ENCODE measurements at regions not wholly inside any gene's neighbourhood (a gene's known extent, or its start where the extent isn't known, plus 50 kb on each side); places are given as distances from the start of the nearest gene placed in this dataset.

DNA sequence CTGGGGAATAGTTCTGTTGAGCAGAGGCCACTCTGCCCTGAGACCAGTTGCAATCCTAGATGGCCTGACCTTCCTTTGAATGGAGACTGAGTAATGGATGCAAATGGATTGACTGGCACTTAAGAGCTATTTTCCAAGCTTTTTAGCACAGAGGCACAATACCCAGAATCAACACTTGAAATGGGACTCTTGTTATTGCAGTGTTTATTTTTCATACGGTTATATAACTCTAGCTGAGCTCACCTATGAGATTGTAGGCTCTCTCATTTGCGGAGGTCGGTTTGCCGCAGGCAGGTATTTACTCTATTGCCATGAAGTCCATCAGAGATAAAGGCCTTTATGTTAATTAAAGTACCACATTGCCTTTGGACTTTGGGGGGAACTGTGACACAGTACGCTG is 422.3 kb upstream of the CELF4 start:
- intact Hi-C loops (cut with micrococcal nuclease; ENCODE audit: unreplicated experiment), result no loop called here
- Histone ChIP-seq H3K36me3 (ENCODE audit: insufficient read depth, low read length) (no peaks in the 10 kb centered on the region), H3K27ac (ENCODE audit: low read depth, low read length, poor library complexity, severe bottlenecking) (no peak overlapping the region), H3K79me2 (ENCODE audit: insufficient read depth, low read depth, low read length) (no peaks in the 10 kb centered on the region), H2AFZ (ENCODE audit: low read length) (no peak overlapping the region), H3K4me3 (ENCODE audit: low read depth, low read length, poor library complexity, severe bottlenecking) (no peak overlapping the region), H3K4me1 (ENCODE audit: insufficient read depth, low read length, poor library complexity, severe bottlenecking) (no peaks in the 10 kb centered on the region), H3K9me2 (ENCODE audit: insufficient read depth, low read length) (no peaks in the 10 kb centered on the region), H3K4me2 (ENCODE audit: low read length) (no peak overlapping the region), H4K20me1 (ENCODE audit: insufficient read depth, low read length) (no peaks in the 10 kb centered on the region), H3K9me3 (ENCODE audit: low read length) (no peaks in the 10 kb centered on the region)
- ChIA-PET POLR2A (no interaction called here), CTCF (ENCODE audit: unreplicated experiment) (no interaction called here)
- BruUV-seq (replicated peaks), result no TSS peak
- no peak for DNase-seq (ENCODE audit: low spot score)
- TF ChIP-seq, protein P1, sequence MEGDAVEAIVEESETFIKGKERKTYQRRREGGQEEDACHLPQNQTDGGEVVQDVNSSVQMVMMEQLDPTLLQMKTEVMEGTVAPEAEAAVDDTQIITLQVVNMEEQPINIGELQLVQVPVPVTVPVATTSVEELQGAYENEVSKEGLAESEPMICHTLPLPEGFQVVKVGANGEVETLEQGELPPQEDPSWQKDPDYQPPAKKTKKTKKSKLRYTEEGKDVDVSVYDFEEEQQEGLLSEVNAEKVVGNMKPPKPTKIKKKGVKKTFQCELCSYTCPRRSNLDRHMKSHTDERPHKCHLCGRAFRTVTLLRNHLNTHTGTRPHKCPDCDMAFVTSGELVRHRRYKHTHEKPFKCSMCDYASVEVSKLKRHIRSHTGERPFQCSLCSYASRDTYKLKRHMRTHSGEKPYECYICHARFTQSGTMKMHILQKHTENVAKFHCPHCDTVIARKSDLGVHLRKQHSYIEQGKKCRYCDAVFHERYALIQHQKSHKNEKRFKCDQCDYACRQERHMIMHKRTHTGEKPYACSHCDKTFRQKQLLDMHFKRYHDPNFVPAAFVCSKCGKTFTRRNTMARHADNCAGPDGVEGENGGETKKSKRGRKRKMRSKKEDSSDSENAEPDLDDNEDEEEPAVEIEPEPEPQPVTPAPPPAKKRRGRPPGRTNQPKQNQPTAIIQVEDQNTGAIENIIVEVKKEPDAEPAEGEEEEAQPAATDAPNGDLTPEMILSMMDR (conservative IDR thresholded peaks at IDR 0.05; ENCODE audit: low read length), result no peak
- no peak for TF ChIP-seq EZH2phosphoT487 (IDR thresholded peaks at IDR 0.05; ENCODE audit: borderline replicate concordance, low read depth, low read length)

DNA sequence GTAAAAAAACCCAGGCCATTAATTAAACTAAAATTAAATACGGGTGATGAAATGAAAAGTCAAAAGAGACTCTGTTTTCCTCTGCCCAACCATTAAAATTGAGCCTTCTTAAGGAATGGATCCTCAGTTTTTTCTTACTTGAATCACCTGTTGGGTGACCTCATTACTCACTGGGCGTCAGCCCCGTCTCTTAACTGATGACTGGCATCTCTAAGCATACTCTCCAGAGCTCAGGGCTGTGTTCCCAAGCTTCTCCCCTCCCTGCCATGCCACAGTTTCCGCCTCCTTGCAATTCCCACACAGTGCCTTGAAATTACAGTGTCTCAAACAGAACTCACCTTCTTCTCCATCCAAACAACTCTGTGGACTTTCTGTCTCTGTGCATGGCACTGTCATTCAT is 421.1 kb upstream of the CELF4 start:
- Histone ChIP-seq H3K9me3 (ENCODE audit: low read length) (no peaks in the 10 kb centered on the region), H3K9me2 (ENCODE audit: insufficient read depth, low read length) (no peaks in the 10 kb centered on the region), H2AFZ (ENCODE audit: low read length) (no peak overlapping the region), H3K27ac (ENCODE audit: low read depth, low read length, poor library complexity, severe bottlenecking) (no peak overlapping the region), H3K4me3 (ENCODE audit: low read depth, low read length, poor library complexity, severe bottlenecking) (no peak overlapping the region), H4K20me1 (ENCODE audit: insufficient read depth, low read length) (no peaks in the 10 kb centered on the region), H3K4me1 (ENCODE audit: insufficient read depth, low read length, poor library complexity, severe bottlenecking) (no peaks in the 10 kb centered on the region), H3K79me2 (ENCODE audit: insufficient read depth, low read depth, low read length) (no peaks in the 10 kb centered on the region), H3K36me3 (ENCODE audit: insufficient read depth, low read length) (no peaks in the 10 kb centered on the region), H3K4me2 (ENCODE audit: low read length) (no peak overlapping the region)
- DNase-seq (ENCODE audit: low spot score), result no peak
- BruUV-seq (replicated peaks), result no TSS peak
- TF ChIP-seq, protein P1 (conservative IDR thresholded peaks at IDR 0.05; ENCODE audit: low read length), result no peak
- TF ChIP-seq EZH2phosphoT487 (IDR thresholded peaks at IDR 0.05; ENCODE audit: borderline replicate concordance, low read depth, low read length), result no peak
- CTCF ChIA-PET (ENCODE audit: unreplicated experiment), result no interaction called here
- POLR2A ChIA-PET, result no interaction called here
- intact Hi-C loops (cut with micrococcal nuclease; ENCODE audit: unreplicated experiment), result no loop called here

DNA sequence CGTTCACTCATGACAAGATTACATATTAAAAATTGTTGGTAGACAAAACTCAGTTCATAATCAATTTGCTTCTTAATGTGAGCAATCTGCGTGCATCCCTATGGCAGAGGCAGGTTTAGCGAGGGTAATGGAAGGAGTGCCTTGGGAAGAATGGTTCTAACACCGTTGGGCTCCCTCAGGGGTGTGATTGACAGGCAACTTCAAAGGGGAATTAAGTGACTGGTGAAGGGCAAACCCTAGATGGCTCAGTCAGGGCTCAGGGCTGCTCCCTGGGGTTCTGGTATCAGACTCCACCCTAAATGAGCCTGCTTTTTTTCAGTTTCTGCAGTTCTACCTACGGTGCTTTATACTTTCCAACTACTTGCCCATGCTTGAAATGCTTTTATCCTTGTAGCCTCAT is 419.5 kb upstream of the CELF4 start:
- no peaks in the 10 kb centered on the region for H4K20me1 ChIP-seq (ENCODE audit: insufficient read depth, low read length)
- H3K4me1 ChIP-seq (ENCODE audit: insufficient read depth, low read length, poor library complexity, severe bottlenecking), result no peaks in the 10 kb centered on the region
- H3K79me2 ChIP-seq (ENCODE audit: insufficient read depth, low read depth, low read length), result no peaks in the 10 kb centered on the region
- ChIA-PET CTCF (ENCODE audit: unreplicated experiment) (no interaction called here), POLR2A (interaction anchor here (0.6 kb wide), 1 partner anchor 28 kb away, joined by 3 read pairs; no protein-coding TSS in a partner anchor)
- no peak overlapping the region for H3K27ac ChIP-seq (ENCODE audit: low read depth, low read length, poor library complexity, severe bottlenecking)
- no peak overlapping the region for H3K4me3 ChIP-seq (ENCODE audit: low read depth, low read length, poor library complexity, severe bottlenecking)
- no peak overlapping the region for H3K4me2 ChIP-seq (ENCODE audit: low read length)
- no peaks in the 10 kb centered on the region for H3K9me3 ChIP-seq (ENCODE audit: low read length)
- BruUV-seq (replicated peaks), result no TSS peak
- TF ChIP-seq, protein P1 (conservative IDR thresholded peaks at IDR 0.05; ENCODE audit: low read length), result no peak
- no peak for TF ChIP-seq EZH2phosphoT487 (IDR thresholded peaks at IDR 0.05; ENCODE audit: borderline replicate concordance, low read depth, low read length)
- intact Hi-C loops (cut with micrococcal nuclease; ENCODE audit: unreplicated experiment), result no loop called here
- H2AFZ ChIP-seq (ENCODE audit: low read length), result no peak overlapping the region
- H3K9me2 ChIP-seq (ENCODE audit: insufficient read depth, low read length), result no peaks in the 10 kb centered on the region
- no peaks in the 10 kb centered on the region for H3K36me3 ChIP-seq (ENCODE audit: insufficient read depth, low read length)
- DNase-seq (ENCODE audit: low spot score), result no peak
